Ishikawa (cell line): ENCODE measurements at regions not wholly inside any gene's neighbourhood (a gene's known extent, or its start where the extent isn't known, plus 50 kb on each side); places are given as distances from the start of the nearest gene placed in this dataset.

ENCODE experiments used
- CEBPB ChIP-seq: IDR thresholded peaks from 2 replicates; pipeline ENCODE4 v1.6.1; 2012
- CREB1 ChIP-seq: IDR thresholded peaks from 2 replicates; pipeline ENCODE4 v1.6.1; 2012; ENCODE audit warnings: low read depth
- EGR1 ChIP-seq: IDR thresholded peaks from 2 replicates; pipeline ENCODE4 v1.6.1; 2012
- EP300 ChIP-seq: IDR thresholded peaks from 2 replicates; pipeline ENCODE4 v1.6.1; 2012; ENCODE audit warnings: borderline replicate concordance
- FOXM1 ChIP-seq: IDR thresholded peaks from 2 replicates; pipeline ENCODE4 v1.6.1; 2012; ENCODE audit warnings: low read depth, borderline replicate concordance
- MAX ChIP-seq: IDR thresholded peaks from 2 replicates; pipeline ENCODE4 v1.6.1; 2012
- NFIC ChIP-seq: IDR thresholded peaks from 2 replicates; pipeline ENCODE4 v1.6.1; 2012
- RAD21 ChIP-seq: IDR thresholded peaks from 2 replicates; pipeline ENCODE4 v1.6.1; 2012; ENCODE audit warnings: low read depth
- REST ChIP-seq: IDR thresholded peaks from 2 replicates; pipeline ENCODE4 v1.6.1; 2012; ENCODE audit warnings: low read depth, mild to moderate bottlenecking
- TAF1 ChIP-seq: IDR thresholded peaks from 2 replicates; pipeline ENCODE4 v1.6.1; 2012; ENCODE audit warnings: low read depth, mild to moderate bottlenecking
- TCF12 ChIP-seq: IDR thresholded peaks from 2 replicates; pipeline ENCODE4 v1.6.1; 2012; ENCODE audit warnings: low read depth
- TEAD4 ChIP-seq: IDR thresholded peaks from 2 replicates; pipeline ENCODE4 v1.6.1; 2012
- USF1 ChIP-seq: IDR thresholded peaks from 2 replicates; pipeline ENCODE4 v1.6.1; 2012
- YY1 ChIP-seq: IDR thresholded peaks from 2 replicates; pipeline ENCODE4 v1.6.1; 2012; ENCODE audit warnings: low read depth
- ZBTB7A ChIP-seq: IDR thresholded peaks from 2 replicates; pipeline ENCODE4 v1.6.1; 2012; ENCODE audit warnings: low read depth

- no peak for TF ChIP-seq MAX
- no peak for TF ChIP-seq CEBPB
Measured at GRCh38 chr6:132964868-132965382, 150.6 kb downstream of the RPS12 start.

GRCh38 chr6:132967871-132968270 lies 153.5 kb downstream of the RPS12 start:
- TF ChIP-seq FOXM1 (no peak), CEBPB (no peak), TEAD4 (no peak), TAF1 (no peak), ZBTB7A (no peak), REST (no peak)

GRCh38 chr6:132968419-132968950 lies 154.1 kb downstream of the RPS12 start:
- no peak for TF ChIP-seq TEAD4
- no peak for TF ChIP-seq YY1
- TF ChIP-seq RAD21: no peak

GRCh38 chr6:132969196-132969595 lies 154.8 kb downstream of the RPS12 start:
- no peak for TF ChIP-seq YY1

- TF ChIP-seq REST: no peak
- TF ChIP-seq NFIC: no peak
- no peak for TF ChIP-seq RAD21
- no peak for TF ChIP-seq FOXM1
- no peak for TF ChIP-seq MAX
- TF ChIP-seq EGR1: no peak
- no peak for TF ChIP-seq ZBTB7A
Measured at GRCh38 chr6:132971676-132972075, 157.3 kb downstream of the RPS12 start.

GRCh38 chr6:132972254-132972653 lies 157.9 kb downstream of the RPS12 start:
- no peak for TF ChIP-seq CREB1
- no peak for TF ChIP-seq TAF1
- TF ChIP-seq USF1: no peak
- no peak for TF ChIP-seq TCF12
- TF ChIP-seq NFIC: no peak
- TF ChIP-seq RAD21: no peak
- no peak for TF ChIP-seq TEAD4
- no peak for TF ChIP-seq EGR1
- TF ChIP-seq REST: no peak
- TF ChIP-seq EP300: no peak
- no peak for TF ChIP-seq FOXM1
- TF ChIP-seq CEBPB: no peak
- TF ChIP-seq MAX: no peak
- no peak for TF ChIP-seq YY1
- no peak for TF ChIP-seq ZBTB7A
